Activated CD8-positive, alpha-beta T cell treated with anti-CD3 and anti-CD28 coated beads for 36 hours (primary cell): ENCODE measurements at regions not wholly inside any gene's neighbourhood (a gene's known extent, or its start where the extent isn't known, plus 50 kb on each side); places are given as distances from the start of the nearest gene placed in this dataset.

ENCODE experiments used
- ATAC-seq: fragments of 200-7000 bp; cut with Tn5 transposase; one replicate; pipeline ENCODE4 v1.10.0; 2021; ENCODE audit warnings: mild to moderate bottlenecking, moderate library complexity
- CTCF ChIA-PET: fragments of 350-600 bp; sonication (Branson Sonifier 250); formaldehyde crosslinking; loops from one replicate; lab custom pipeline; 2021; ENCODE audit warnings: antibody characterized with exemption; lab: Charles Lee
- POLR2A ChIA-PET: fragments of 350-600 bp; sonication (Branson Sonifier 250); formaldehyde crosslinking; loops from one replicate; lab custom pipeline; 2021; ENCODE audit warnings: antibody characterized with exemption; lab: Charles Lee
- DNase-seq: peaks from one replicate; pipeline ENCODE4 v3.0.0-alpha.2; 2020
- H3K27ac Mint-ChIP-seq: one replicate; pipeline ENCODE4 v1.8.0; 2021; ENCODE audit warnings: mild to moderate bottlenecking, mixed read lengths
- H3K27me3 Mint-ChIP-seq: one replicate; pipeline ENCODE4 v1.8.0; 2021; ENCODE audit warnings: mixed read lengths
- H3K36me3 Mint-ChIP-seq: one replicate; pipeline ENCODE4 v1.8.0; 2021; ENCODE audit warnings: low read depth, mixed read lengths
- H3K4me1 Mint-ChIP-seq: one replicate; pipeline ENCODE4 v1.8.0; 2021; ENCODE audit warnings: low read depth, mixed read lengths
- H3K4me3 Mint-ChIP-seq: one replicate; pipeline ENCODE4 v1.8.0; 2021; ENCODE audit warnings: mild to moderate bottlenecking, moderate library complexity, mixed read lengths
- H3K9me3 Mint-ChIP-seq: one replicate; pipeline ENCODE4 v1.8.0; 2021; ENCODE audit warnings: mixed read lengths
- intact Hi-C: fragments of 100-400 bp; cut with micrococcal nuclease; formaldehyde crosslinking; loops from one replicate; pipeline ENCODE4 v1.10.0; 2022
- TF ChIP-seq, protein P1 (sequence below): fragments of 200-600 bp; IDR thresholded peaks from one replicate; pipeline ENCODE4 v1.8.0; 2022; ENCODE audit warnings: antibody characterized with exemption, mild to moderate bottlenecking

DNA sequence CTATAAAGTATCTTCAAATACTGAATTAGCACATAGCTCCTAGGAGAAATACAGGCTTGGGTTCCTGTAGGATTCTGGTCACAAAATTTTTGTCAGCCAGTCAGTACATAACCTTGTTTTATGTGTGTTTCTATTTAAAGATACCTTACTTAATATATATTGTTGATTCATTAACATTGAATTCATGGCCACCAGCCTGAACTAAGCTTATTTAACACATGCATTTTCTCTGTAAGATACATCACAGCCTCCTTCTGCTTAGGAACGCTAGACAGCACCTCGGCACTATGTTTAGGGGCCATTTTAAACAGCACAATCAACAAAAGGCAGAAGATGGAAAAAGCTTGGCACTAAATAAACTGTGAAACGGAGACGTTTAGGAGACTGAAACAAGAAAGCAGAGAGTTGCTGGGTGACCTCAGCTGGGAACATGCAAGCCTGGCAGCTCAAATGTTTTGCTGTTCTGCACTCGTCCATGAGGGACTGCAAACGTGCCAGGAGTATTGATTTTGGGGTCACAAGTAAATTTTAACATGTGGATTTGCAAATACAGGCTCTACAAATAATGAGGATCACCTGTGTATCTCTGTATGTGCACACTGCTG lies 432.2 kb upstream of the TPM1 start:
- no peaks in the 10 kb centered on the region for H3K36me3 Mint-ChIP-seq
- no peak overlapping the region for H3K4me3 Mint-ChIP-seq
- no peaks in the 10 kb centered on the region for H3K4me1 Mint-ChIP-seq
- DNase-seq (no peak), ATAC-seq (no peak)
- H3K9me3 Mint-ChIP-seq = no peaks in the 10 kb centered on the region
- ChIA-PET POLR2A (no interaction called here), CTCF (no interaction called here)
- H3K27me3 Mint-ChIP-seq = peaks cover 4% of the 10 kb centered on the region
- intact Hi-C loops = no loop called here
- TF ChIP-seq, protein P1, sequence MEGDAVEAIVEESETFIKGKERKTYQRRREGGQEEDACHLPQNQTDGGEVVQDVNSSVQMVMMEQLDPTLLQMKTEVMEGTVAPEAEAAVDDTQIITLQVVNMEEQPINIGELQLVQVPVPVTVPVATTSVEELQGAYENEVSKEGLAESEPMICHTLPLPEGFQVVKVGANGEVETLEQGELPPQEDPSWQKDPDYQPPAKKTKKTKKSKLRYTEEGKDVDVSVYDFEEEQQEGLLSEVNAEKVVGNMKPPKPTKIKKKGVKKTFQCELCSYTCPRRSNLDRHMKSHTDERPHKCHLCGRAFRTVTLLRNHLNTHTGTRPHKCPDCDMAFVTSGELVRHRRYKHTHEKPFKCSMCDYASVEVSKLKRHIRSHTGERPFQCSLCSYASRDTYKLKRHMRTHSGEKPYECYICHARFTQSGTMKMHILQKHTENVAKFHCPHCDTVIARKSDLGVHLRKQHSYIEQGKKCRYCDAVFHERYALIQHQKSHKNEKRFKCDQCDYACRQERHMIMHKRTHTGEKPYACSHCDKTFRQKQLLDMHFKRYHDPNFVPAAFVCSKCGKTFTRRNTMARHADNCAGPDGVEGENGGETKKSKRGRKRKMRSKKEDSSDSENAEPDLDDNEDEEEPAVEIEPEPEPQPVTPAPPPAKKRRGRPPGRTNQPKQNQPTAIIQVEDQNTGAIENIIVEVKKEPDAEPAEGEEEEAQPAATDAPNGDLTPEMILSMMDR = no peak
- H3K27ac Mint-ChIP-seq = no peak overlapping the region

DNA sequence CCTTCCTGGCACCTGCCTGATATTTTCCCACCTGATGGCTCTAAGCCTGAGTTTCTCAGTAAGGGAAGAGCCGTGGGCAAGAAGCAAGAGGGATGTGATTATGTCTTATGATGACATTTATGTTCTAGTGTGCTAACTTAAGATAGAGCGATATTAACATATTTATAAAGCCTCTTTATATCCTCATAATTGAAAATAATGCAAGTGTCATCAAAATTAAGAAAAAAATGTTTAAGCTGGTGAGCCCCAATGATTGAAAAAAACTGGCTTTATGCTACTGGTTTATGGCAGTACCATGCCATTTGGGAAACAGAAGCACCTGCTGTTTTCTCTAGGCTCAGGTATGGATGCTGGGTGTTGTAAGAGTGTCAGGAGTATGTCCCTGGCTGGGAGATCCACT lies 431.5 kb upstream of the TPM1 start:
- ChIA-PET POLR2A (no interaction called here), CTCF (no interaction called here)
- intact Hi-C loops = no loop called here
- no peak overlapping the region for H3K4me3 Mint-ChIP-seq
- ATAC-seq = no peak
- TF ChIP-seq, protein P1 = no peak
- H3K4me1 Mint-ChIP-seq = no peaks in the 10 kb centered on the region
- H3K27me3 Mint-ChIP-seq = peaks cover 4% of the 10 kb centered on the region
- no peak for DNase-seq
- no peaks in the 10 kb centered on the region for H3K36me3 Mint-ChIP-seq
- no peaks in the 10 kb centered on the region for H3K9me3 Mint-ChIP-seq
- H3K27ac Mint-ChIP-seq = no peak overlapping the region

DNA sequence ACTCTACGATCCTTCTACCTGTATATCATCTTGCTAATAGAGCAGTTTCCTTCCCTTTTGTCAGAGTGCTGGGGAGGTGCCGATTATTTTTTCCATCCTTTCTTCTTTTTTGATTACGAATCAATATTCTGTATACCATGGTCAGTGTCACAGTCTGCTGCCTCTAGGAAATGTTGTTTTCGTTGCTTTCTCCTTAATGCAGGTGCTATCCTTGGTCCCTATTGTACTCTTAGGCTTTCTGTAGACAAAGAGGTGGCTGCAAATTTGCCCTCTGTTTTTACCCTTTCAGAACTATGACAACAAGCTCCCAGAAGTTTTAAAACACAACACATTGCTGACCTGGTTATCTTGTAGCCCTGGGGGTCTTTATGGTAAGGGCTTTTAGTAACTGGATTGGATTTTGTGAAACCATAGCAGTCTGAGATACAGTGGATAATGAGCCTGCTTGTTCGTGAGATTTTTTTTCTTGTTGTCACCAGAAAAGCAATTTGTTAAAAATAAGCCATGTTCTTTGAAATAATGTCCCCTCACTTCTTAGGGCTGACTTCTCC lies 430.3 kb upstream of the TPM1 start:
- Mint-ChIP-seq H3K4me1 (no peaks in the 10 kb centered on the region), H3K27me3 (peaks cover 4% of the 10 kb centered on the region), H3K36me3 (no peaks in the 10 kb centered on the region), H3K9me3 (no peaks in the 10 kb centered on the region), H3K4me3 (no peak overlapping the region), H3K27ac (no peak overlapping the region)
- POLR2A ChIA-PET = no interaction called here
- ATAC-seq (no peak), DNase-seq (no peak)
- intact Hi-C loops = no loop called here
- TF ChIP-seq, protein P1 = no peak
- CTCF ChIA-PET = no interaction called here

DNA sequence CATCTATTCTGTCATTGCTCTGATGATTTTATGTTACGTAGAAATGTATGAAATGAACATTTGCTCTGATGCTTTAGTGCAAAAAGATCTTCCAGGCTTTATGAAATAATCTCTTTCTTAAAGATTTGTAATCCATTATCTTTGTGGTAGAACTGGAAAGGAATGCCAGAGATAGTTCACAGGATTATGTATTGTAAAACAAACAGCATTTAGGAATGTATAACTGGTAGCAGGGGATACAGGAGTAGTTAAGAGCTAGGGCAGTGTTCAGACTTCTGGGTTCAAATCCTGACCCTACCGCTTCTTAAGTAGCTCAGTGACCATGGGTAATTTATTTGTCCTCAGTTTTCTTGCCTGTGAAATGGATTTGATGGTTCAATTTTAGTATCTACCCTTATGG lies 429.8 kb upstream of the TPM1 start:
- H3K27me3 Mint-ChIP-seq = peaks cover 4% of the 10 kb centered on the region
- TF ChIP-seq, protein P1 = no peak
- POLR2A ChIA-PET = no interaction called here

DNA sequence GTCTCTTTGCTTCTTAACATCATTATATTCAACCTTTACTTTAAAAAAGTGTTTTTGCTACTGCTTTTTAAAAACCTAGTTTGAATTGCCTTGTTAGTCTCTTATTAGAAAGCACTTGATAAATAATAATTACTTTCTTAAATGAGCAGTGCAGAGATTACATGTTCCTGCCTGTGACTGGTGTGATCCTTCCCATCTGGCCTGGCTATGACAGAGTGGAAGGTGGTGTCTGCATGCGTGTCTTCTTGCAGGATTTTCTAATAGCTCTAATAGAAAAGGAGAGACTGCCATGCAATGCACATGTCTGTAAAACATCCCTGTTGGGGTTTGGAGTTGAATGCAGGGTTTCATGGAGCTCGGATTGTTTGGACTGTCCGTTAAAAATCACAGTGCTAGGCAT lies 425.8 kb upstream of the TPM1 start:
- intact Hi-C loops = no loop called here
- Mint-ChIP-seq H3K9me3 (no peaks in the 10 kb centered on the region), H3K4me3 (no peak overlapping the region), H3K36me3 (no peaks in the 10 kb centered on the region), H3K27ac (no peak overlapping the region), H3K27me3 (no peaks in the 10 kb centered on the region), H3K4me1 (no peaks in the 10 kb centered on the region)
- TF ChIP-seq, protein P1 = no peak
- ATAC-seq (no peak), DNase-seq (no peak)
- ChIA-PET CTCF (no interaction called here), POLR2A (no interaction called here)

More for the DNA sequence above, 429.8 kb upstream of the TPM1 start:
- H3K36me3 Mint-ChIP-seq = no peaks in the 10 kb centered on the region
- H3K27ac Mint-ChIP-seq = no peak overlapping the region
- DNase-seq = no peak
- H3K4me1 Mint-ChIP-seq = no peaks in the 10 kb centered on the region
- no peak overlapping the region for H3K4me3 Mint-ChIP-seq
- no peaks in the 10 kb centered on the region for H3K9me3 Mint-ChIP-seq
- intact Hi-C loops = no loop called here
- no peak for ATAC-seq
- CTCF ChIA-PET = interaction anchor here (0.6 to 1.4 kb wide), 2 partner anchors 8 to 336 kb away, joined by 3 to 4 read pairs; no protein-coding TSS in a partner anchor
